HG02623 (cell line): ENCODE measurements at regions not wholly inside any gene's neighbourhood (a gene's known extent, or its start where the extent isn't known, plus 50 kb on each side); places are given as distances from the start of the nearest gene placed in this dataset.
"Not testable (repeated sequence)": the region's sequence is repeated elsewhere in the genome, so short reads cannot be mapped to it uniquely, and the experiment has no call there.

Source experiments
- ATAC-seq: cut with Tn5 transposase; IDR thresholded peaks from one replicate; pipeline ENCODE4 v1.9.1; 2021; ENCODE audit warnings: moderate library complexity; ENCODE audit not compliant: unreplicated experiment

DNA sequence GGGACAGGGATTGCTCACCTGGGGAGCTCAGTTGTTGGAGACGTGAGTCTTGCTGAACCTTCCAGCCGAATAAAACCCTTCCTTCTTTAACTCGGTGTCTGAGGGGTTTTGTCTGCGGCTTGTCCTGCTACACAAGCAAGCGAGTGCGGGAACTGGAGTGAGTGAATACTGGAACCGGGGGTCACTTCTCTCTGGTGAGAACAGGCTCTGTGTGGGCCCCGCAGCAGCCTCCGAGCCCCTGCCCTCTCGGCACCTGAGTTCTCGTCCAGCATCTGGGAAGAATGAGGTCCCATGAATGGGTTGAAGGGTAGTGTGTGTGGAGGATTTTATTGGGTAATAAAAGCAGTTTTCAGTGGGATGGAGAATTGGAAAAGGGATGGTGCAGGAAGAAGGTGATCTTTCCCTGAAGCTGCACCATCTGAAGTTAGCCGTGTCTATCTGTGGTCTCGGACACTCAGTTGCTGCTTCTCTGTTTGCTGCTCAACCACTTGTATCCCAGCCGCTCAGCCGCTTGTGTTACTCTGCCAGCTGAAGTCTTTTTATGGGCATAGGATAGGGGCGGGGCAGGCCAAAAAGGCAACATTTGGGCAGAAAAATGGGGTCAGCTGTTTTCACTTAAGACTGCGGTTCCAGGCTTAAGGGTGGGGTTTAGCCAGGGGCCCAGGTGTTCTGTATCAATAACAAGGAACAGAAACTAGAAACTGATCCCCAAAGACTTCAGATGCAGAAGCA lies 450.6 kb upstream of the CAMK1G start:
- no peak for ATAC-seq

DNA sequence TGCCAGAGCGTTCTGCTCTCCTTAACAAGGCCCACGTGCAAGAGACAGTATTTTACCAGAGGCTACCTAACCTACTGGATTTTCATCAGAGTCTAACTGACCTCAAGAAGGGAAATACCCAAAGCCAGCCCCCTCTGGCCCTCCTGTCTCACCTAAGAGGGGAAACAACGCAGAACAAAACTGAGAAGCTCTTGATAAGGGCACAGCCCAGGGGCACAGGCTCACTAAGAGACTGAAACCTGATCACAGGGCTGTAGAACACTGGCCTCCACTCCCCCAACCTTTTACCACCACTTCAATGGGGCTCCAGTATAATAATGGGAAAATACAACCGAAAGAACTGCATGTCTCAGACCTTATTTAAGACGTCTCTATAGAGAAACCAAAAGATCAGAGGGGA lies 449.5 kb upstream of the CAMK1G start:
- ATAC-seq: no peak

DNA sequence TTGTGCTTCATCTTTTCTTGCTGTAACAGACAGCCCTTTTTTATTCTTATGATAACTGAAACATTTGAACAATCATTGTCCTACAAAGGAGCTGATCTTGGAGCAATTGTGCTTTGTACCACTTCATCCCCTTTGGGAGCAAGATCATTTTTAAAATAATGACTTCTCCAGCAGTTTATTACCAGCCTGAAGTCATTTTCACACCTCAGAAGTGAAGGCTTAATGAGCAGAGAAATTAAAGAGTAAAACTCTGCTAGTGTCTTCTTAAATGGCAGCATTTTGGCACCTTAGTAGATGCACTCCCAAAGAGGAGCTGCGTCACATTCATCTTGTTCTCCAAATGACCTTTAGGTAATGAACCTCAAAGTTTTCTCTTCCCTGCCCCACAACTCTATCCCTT lies 439.6 kb upstream of the CAMK1G start:
- ATAC-seq: no peak

DNA sequence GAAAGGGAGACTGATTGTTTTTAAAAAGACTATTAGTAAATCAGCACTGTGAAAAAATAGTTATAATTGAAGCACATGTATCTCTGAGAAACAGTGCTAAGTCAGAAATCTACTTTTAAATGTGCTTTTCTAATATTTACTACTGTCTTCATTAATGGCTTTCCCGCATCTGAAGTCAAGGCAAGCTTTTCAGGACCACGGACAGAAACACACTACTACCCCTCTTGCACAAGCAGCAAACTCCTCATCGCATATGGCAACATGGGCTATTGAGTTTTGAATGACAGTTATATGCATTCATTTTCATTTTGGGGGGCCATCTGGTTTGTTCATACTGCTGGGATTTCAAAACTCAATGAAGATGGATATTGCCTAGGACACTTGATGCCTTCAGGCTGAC lies 433.4 kb upstream of the CAMK1G start:
- no peak for ATAC-seq

DNA sequence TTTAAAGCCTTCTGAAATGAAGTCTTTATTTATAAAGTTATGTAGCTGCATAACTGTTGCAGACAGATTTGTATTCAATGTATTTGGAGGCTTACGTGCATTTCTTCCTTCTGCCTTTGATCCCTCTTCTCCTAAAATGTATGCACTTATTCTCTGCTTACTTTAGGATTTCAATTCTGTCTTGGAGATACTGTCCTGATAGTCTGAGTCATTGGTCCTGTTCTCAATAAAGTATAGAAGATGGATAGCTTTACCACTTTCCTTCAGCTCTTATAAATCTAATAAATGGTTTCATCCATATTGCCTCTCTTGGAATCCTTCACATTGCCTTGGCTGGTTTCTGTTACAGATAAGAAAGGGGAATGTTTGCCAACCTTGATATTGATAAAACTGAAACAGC lies 430.1 kb upstream of the CAMK1G start:
- no peak for ATAC-seq

DNA sequence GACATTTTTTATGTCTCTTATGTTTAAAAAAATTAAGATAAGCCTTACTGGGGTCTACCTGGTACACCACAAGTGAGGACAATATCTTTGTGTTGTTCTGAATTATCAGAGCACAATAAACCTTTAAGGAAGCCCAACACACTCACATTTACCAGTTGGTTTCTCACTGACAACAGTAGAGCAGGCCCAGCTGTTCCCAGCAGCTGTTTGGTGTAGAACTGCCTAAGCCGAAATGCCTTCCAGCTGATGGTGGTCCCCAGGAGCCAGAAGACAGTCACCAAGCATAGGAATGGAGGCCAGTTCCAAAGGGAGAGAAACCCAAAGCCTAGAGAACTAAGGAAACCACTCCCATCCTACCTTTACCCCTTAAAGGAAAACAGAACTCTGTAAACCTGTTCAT lies 428.6 kb upstream of the CAMK1G start:
- ATAC-seq: no peak

DNA sequence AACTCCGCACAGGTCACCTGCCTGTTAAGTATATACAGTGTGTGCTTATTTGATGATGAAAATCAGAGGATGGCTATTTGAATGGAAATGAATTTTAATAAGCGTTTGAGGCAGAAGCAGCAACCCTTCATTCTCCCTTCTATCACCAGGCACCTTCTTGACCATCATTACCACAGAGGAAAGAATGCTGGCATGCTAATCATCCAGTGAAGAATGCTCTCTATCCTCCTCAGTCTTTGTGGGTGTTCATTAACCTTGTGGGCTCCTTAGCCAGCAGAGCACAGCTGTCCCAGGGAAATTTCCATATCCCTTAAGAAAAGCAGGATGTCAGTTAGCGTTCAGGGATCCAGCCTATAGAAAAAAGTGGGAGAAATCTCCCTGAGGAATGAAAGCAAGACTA lies 428.0 kb upstream of the CAMK1G start:
- no peak for ATAC-seq

DNA sequence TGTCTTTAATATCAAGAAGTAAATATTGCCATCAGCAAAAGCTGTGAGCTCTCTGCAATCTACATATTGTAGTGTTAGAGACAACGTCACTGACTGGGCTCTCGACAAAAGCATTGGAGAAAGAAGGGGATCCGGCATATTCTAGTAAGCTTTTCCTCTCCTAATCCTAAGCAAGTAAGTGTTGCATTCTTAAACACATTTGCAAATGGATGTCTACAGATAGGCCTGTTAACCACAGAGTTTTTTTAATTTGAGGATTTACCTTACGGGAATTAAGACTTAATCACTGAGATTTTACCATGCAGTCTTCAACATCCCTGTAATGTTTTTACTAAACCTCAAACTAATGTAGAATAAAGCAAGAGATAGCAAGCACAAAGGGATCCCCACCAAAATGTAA lies 426.5 kb upstream of the CAMK1G start:
- no peak for ATAC-seq

DNA sequence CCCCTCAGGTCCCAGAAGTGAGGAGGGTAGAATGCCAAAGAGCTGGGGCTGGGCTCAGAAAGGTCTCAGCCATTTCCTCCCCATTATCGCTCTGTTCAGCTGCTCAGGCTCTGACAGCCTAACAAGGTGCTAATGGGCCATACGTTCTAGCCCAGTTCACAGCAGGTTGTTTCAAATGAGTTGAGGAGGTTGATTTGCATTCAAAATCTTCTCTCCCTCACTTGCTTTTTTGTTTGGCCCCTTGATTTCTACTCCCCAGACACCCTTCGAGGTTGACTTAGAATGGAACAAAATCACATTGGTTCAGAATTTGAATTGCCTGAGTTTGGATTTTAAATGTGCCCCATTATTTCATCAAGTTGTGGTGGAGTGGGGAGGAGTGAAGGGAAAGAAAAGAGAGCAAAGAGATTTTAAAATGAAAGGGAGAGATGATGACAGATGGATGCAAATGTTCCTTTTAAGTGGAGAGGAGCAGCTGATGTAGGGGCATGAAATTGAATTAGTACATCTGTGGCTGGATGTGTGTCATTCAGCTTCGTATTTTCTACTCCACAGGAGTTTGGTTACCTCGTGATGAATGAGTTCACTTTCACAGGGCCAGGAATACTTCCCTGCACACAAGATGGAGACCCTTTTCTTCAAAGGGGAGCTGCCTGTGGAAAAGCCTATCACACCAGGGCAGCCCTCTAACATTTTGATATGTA lies 425.8 kb upstream of the CAMK1G start:
- ATAC-seq: no peak

DNA sequence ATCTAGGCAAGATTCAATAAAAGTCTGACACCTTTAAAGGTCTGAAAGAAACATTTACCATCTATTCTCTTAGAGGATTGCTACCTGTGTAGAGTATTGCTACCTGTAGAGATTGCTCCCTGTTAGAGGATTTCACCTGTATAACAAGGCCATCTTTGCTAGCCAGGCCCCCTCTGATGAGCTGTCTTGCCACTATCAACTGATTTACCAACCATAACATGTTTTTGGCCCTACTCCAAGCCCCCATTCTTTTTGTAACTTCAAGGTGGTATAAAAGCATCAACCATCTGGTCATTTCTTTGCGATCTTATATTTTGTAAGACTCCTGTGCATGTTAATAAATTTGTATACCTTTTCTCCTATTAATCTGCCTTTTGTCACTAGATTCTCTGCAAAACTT lies 424.7 kb upstream of the CAMK1G start:
- no peak for ATAC-seq

DNA sequence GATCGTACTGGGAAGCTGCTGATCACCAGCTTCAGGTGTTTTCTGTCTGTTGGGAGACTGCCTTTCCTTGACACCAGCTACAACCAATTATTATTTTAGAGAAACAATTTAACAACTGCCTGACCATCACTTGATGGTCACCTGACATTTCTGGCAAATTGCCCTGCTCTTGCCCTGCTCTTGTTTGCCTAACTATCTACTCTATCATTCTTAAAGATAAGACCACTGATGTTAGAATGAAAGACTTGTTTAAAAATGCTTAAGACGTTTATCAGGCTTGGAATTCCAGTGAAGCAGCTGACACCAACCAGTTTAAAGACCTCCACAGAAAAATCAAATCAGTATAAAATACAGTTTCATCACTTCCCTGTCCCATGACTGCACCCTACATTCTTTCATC lies 423.3 kb upstream of the CAMK1G start:
- no peak for ATAC-seq

DNA sequence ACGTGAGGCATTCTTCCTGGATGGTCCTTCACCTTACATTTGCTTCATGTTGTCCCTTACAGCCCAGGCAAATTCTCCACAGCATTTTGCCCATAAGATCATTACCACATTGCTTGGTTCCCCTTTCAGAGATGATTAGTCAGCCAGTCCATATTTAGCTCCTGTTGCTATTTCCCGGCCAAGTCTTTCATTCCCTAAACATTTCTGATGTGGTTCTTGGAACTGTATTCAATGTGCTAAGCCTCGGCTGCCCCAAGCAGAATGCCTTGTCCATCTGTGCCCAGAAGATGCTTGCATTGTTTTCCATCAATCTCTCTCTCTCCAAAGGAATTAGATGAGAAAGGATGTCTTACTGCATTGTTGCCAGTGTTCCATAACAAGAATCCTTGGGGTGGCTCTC lies 420.9 kb upstream of the CAMK1G start:
- ATAC-seq: no peak

DNA sequence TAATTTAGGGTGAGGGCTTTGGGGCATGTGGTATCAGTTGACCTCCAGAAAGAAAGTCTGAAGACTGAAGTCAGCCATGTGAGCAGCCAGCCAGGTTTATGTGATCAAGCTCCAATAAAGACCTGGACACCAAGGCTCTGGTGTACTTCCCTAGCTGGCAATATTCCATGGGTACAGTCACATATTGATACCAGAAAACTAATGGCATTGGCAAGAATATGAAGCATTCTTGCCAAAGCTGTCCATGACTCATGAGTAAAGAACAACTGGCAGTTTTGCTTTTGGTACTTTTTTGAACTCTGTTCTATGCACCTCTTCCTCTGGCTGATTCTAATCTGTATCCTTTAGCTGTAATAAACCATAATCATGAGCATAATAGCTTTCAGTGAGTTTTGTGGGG lies 415.3 kb upstream of the CAMK1G start:
- ATAC-seq: no peak

DNA sequence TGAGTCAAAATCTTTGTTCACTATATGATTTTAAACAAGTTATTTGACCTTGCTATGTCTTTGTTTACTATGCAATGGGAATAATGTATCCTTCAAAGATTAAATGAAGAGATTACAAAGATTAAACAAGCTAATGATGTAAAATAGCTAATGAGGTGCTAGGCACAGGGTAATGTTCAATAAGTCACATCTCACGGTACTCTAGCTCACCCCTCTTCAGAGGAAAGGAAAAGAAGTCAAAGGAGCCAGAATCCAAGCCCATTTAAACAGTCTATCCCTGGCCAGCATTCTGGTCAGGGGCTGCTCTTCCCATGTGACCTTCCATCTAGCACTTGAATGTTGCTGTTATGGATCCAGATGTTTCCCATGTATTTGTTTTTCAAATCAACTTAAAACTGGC lies 412.4 kb upstream of the CAMK1G start:
- ATAC-seq: no peak

DNA sequence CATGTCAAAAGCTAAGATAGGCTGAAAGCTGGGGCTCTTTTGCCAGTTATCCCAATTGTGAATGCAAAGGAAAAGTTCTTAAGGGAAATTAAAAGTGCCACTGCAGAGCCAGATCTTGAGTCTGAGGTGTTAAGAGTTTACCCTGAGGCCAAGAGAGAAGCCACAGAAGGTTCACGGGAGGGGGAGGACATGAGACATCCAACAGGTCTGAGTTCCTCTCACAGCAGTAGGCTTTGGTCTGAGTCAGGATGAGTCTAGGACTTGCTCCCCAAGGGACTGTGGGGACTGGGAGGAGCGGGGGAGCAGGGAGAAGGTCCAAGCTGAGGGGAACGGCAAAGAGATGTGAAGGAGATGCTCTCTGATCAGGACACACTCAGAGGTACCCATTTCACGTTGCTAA lies 411.2 kb upstream of the CAMK1G start:
- ATAC-seq: no peak

DNA sequence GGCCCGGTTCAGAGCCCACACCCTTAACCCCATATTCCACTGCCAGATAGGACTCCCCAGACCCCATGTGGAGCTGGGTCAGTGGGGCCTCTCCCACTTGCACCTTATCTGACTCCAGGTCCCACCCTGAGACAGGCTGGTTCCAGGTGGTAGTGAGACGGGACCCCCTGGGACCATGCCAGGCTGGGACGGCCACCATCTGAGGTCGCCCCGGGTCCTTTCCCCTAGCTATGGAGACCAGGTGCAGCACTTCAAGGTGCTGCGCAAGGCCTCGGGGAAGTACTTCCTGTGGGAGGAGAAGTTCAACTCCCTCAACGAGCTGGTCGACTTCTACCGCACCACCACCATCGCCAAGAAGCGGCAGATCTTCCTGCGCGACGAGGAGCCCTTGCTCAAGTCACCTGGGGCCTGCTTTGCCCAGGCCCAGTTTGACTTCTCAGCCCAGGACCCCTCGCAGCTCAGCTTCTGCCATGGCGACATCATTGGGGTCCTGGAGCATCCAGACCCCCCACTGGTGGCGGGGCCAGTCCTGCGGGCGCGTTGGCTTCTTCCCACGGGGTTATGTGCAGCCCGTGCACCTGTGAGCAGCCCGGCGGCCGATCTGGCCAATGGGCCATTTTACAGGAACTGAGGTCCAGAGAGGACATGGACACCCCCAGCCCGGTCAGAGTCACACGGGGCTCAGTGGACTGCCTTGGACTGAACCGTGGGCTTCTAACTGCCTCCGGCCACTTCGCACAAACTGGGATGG lies 410.5 kb upstream of the CAMK1G start:
- ATAC-seq: not testable (repeated sequence)

DNA sequence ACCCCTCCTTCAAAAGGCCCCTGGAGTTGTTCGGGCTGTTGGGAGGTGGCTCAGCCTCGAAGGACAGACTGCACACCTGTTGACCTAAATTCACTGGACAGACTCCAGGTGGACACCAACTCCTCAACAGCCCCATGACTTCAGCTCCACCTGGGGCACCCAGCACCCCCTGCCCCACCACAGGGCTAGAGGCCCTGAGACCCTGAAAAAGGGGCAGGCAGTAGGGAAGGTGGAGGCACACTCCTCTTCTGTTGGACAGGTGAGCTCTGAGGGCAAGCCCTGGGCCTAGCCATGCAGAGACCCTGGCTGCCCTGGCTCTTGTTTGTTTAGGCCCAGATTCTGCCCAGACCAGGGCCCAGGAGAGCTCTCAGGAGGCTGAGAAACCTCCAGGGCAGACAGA lies 409.7 kb upstream of the CAMK1G start:
- not testable (repeated sequence) for ATAC-seq

DNA sequence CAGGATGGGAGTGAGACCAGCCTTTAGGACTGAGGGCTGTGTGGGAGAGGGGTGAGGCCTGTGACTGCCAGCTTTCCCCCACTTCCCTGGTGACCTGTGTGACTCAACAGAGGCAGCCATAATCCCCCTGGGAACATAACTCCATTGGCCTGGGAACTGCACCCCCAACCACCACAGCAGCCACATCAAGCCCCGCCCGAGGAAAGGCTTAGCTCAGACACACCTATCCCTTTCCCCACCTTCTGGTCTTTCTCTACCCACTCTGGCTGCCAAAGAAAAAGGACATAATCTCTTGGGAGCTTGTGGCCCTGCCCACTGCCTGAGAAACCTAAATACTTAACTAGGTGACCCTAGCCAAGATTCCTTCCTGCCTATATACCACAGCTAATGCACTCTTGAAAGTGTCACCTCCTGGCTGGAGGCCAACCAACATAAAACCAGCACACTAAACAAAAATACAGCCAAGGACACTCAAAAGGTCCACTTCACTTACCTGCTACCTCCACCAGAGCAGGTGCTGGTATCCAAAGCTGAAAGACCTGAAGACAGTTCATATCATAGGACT lies 406.6 kb upstream of the CAMK1G start:
- no peak for ATAC-seq

DNA sequence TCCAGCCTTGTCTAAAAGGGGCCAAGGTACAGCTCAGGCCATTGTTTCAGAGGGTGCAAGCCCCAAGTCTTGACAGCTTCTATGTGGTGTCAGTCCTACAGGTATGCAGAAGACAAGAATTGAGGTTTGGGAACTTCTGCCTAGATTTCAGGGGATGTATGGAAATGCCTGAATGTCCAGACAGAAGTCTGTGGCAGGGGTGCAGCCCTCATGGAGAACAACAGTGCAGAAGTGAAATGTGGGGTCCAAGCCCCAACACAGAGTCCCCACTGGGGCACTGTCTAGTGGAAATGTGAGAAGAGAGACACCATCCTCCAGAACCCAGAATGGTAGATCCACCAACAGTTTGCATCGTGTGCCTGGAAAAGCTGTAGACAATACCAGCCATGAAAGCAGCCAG lies 400.3 kb upstream of the CAMK1G start:
- no peak for ATAC-seq

DNA sequence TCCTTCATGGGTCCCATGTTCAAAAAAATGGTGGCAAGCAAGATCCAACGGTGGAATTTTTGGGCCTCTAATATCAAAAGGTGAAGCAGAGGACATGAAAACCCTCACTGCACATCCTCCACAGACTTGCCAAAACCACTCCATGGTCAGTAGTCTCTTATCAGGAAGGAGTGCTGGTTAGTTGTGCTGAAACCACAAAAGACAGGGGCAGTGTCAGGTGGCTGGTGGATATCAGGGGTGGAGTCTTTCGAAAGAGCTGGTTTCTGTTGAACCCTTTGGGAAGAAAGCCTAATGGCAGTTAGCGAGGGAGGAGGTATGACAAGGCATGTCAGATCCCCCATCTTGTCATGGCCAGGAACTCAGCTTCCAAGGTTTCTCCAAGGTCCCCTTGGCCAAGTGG lies 395.9 kb upstream of the CAMK1G start:
- no peak for ATAC-seq

DNA sequence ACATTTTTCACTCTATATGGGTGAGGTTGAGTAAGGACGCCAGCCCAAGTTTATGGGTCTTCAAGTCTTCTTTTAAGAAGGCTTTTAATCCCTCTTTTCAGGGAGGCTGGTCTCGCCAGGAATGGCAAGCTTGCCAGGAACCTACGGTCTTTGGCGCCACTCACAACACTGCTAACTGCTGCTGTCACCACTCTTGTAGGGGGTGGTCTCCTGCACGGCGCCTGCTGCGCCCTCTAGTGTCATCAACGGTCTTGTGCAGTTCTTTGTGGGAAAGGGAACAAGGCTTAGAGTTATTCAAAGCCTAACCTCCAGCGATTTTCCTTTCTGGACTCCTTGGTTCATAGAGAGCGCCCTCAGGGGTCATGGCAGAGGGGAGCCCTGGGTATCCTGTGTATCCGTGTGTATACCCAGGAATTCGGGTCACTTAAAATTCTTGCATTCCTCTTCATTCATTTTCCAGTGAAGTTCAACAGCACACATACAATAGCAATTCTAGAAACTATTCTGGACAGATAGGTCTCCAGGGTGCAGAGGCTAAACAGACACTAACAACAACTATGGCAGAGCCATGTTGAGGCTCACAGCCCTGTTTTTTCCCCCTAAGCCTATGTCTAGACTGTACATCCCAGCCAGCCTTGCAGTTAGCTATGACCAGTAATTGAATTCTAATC lies 392.8 kb upstream of the CAMK1G start:
- ATAC-seq: peak; percentile 78
